ENCODE measurements at regions not wholly inside any gene's neighbourhood (a gene's known extent, or its start where the extent isn't known, plus 50 kb on each side); places are given as distances from the start of the nearest gene placed in this dataset.

DNA sequence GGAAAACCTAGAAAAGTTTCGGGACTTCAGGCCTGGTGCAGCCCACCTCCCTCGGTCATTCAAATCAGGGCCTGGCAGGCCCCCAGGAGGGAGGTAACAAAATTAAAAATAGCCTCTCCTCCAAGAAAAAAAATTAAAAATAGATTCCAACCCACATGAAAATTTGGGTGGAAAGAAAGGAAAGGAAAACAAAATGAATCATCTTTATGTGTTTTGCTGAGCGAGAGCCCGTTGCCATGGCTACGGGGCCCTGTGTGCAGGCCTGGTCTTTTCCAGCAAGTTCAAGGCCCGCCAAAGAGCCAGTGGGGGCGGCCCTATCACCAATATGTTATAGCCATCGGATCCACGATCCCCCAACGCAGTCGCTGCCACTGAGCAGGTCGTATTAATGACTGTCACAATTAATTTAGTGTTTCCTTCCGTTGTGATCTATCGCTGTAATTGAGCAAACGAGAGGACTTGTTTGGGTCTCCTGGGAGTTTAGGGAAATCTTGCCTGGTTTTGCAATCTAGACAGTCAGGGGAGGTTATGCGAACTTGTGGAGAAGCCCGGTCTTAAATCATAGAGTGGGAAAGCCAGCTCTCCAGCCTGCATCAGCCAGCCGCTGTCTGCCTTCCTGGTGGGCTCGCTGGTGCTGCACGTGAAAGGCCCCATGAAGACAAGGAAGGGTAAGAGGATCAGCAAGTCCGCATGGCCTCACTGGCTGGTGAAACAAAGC is 452.4 kb downstream of the BCOR start:
- no peaks in the 10 kb centered on the region for H3K9me2 ChIP-seq (ENCODE audit: insufficient read depth, low read length)
- no peak overlapping the region for H2AFZ ChIP-seq (ENCODE audit: low read depth, low read length)
- no peak overlapping the region for H3K4me2 ChIP-seq (ENCODE audit: low read length)
- no peaks in the 10 kb centered on the region for H3K36me3 ChIP-seq (ENCODE audit: insufficient read depth, low read length)
- H3F3A ChIP-seq (ENCODE audit: insufficient read depth, low read length, poor library complexity, severe bottlenecking), result no peaks in the 10 kb centered on the region
- H3K79me2 ChIP-seq (replicated peaks; ENCODE audit: insufficient read depth, low read length), result no peaks in the 10 kb centered on the region
- no peak overlapping the region for H3K4me3 ChIP-seq (ENCODE audit: low read length)
- TF ChIP-seq RAD21 (conservative IDR thresholded peaks at IDR 0.05) (no peak), SMC3 (conservative IDR thresholded peaks at IDR 0.05; ENCODE audit: poor library complexity) (no peak), EP300 (conservative IDR thresholded peaks at IDR 0.05; ENCODE audit: poor library complexity, severe bottlenecking) (no peak)
- H4K20me1 ChIP-seq (ENCODE audit: insufficient read depth), result no peaks in the 10 kb centered on the region
- no peaks in the 10 kb centered on the region for H3K27me3 ChIP-seq (ENCODE audit: insufficient read depth, low read depth, low read length)
- H3K9ac ChIP-seq (ENCODE audit: low read length), result no peak overlapping the region
- H3K27ac ChIP-seq (ENCODE audit: low read length), result no peak overlapping the region
- no peaks in the 10 kb centered on the region for H3K9me3 ChIP-seq (ENCODE audit: low read length)

- Histone ChIP-seq H3K27ac (ENCODE audit: low read length) (no peak overlapping the region), H3K4me2 (ENCODE audit: low read length) (no peak overlapping the region), H3K27me3 (ENCODE audit: insufficient read depth, low read depth, low read length) (no peaks in the 10 kb centered on the region), H4K20me1 (ENCODE audit: insufficient read depth) (no peaks in the 10 kb centered on the region), H3K9me3 (ENCODE audit: low read length) (no peaks in the 10 kb centered on the region), H3K79me2 (replicated peaks; ENCODE audit: insufficient read depth, low read length) (no peaks in the 10 kb centered on the region), H3F3A (ENCODE audit: insufficient read depth, low read length, poor library complexity, severe bottlenecking) (no peaks in the 10 kb centered on the region), H3K9ac (ENCODE audit: low read length) (no peak overlapping the region), H3K4me3 (ENCODE audit: low read length) (no peak overlapping the region), H3K36me3 (ENCODE audit: insufficient read depth, low read length) (no peaks in the 10 kb centered on the region), H3K9me2 (ENCODE audit: insufficient read depth, low read length) (no peaks in the 10 kb centered on the region), H2AFZ (ENCODE audit: low read depth, low read length) (no peak overlapping the region)
- TF ChIP-seq POLR2AphosphoS5 (IDR thresholded peaks at IDR 0.05), result no peak
Observed at GRCh38 chrX:39648548-39649254, 449.1 kb downstream of the BCOR start.

DNA sequence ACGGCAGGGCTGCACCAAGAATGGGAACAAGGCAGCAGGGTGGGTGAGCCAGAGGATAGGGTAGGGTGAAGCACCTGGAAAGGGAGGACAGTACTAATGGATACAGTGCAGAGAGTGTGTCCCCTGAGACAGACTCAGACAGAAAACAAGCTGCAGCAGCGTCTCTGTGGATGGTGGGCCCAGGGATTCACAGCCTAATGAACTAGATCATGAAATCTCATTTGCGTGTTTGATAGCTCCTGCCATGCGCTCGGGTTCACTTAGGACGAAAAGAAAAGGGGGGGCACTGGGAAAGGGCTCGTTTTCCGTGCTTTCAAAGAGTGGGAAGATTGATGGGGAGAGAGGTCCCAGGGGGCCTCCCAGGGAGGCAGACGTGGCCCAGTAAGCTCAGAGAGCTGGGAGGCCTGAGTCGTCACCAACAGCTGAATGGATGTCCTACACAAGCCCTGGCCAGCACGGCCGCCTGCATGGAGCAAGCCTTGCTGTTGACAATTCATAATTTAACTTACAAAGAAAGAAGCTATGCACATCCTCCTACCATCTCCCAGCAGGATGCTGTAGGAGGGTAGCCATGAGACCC is 446.9 kb downstream of the BCOR start:
- TF ChIP-seq CTCF (IDR thresholded peaks at IDR 0.05; ENCODE audit: poor library complexity, severe bottlenecking) (no peak), TAF1 (IDR thresholded peaks at IDR 0.05; ENCODE audit: low read depth) (no peak), RAD21 (conservative IDR thresholded peaks at IDR 0.05) (no peak), POLR2AphosphoS5 (IDR thresholded peaks at IDR 0.05) (no peak), EZH2 (IDR thresholded peaks at IDR 0.05; ENCODE audit: borderline replicate concordance, insufficient read depth, low read length, poor library complexity, severe bottlenecking) (no peak)
- Histone ChIP-seq H3K9ac (ENCODE audit: low read length) (no peak overlapping the region), H4K20me1 (ENCODE audit: insufficient read depth) (no peaks in the 10 kb centered on the region)

More for the DNA sequence above, 446.9 kb downstream of the BCOR start:
- Histone ChIP-seq H3K27ac (ENCODE audit: low read length) (no peak overlapping the region), H2AFZ (ENCODE audit: low read depth, low read length) (no peak overlapping the region), H3F3A (ENCODE audit: insufficient read depth, low read length, poor library complexity, severe bottlenecking) (no peaks in the 10 kb centered on the region), H3K27me3 (ENCODE audit: insufficient read depth, low read depth, low read length) (no peaks in the 10 kb centered on the region), H3K4me2 (ENCODE audit: low read length) (no peak overlapping the region), H3K79me2 (replicated peaks; ENCODE audit: insufficient read depth, low read length) (no peaks in the 10 kb centered on the region), H3K9me2 (ENCODE audit: insufficient read depth, low read length) (no peaks in the 10 kb centered on the region), H3K9me3 (ENCODE audit: low read length) (no peaks in the 10 kb centered on the region), H3K4me3 (ENCODE audit: low read length) (no peak overlapping the region), H3K36me3 (ENCODE audit: insufficient read depth, low read length) (no peaks in the 10 kb centered on the region)
